GM21360 (cell line): ENCODE measurements at regions not wholly inside any gene's neighbourhood (a gene's known extent, or its start where the extent isn't known, plus 50 kb on each side); places are given as distances from the start of the nearest gene placed in this dataset.
"Not testable (repeated sequence)": the region's sequence is repeated elsewhere in the genome, so short reads cannot be mapped to it uniquely, and the experiment has no call there.

Experiments
- ATAC-seq: cut with Tn5 transposase; IDR thresholded peaks from one replicate; pipeline ENCODE4 v1.9.1; 2021; ENCODE audit warnings: mild to moderate bottlenecking, moderate library complexity; ENCODE audit not compliant: unreplicated experiment

DNA sequence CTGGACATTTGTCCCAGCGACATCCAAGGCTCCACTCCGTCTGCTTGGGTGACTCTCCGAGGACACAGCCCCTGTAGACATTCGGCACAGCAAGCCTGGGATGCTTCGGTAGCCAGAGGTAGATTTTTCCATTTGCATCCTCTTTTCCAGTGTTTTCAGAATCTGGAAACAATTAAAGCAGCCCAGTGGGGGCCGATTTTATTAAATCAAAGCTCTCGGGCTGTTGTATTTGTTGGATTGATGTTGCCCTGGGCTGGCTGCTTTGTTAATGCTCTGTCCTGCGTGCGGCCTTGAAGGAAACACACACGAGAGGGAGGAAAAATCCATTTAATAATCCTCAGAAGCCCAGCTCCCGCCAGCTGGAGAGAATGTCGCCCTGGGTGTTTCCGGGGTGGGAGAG, 158.1 kb upstream of the CIBAR2 start:
- ATAC-seq: no peak

DNA sequence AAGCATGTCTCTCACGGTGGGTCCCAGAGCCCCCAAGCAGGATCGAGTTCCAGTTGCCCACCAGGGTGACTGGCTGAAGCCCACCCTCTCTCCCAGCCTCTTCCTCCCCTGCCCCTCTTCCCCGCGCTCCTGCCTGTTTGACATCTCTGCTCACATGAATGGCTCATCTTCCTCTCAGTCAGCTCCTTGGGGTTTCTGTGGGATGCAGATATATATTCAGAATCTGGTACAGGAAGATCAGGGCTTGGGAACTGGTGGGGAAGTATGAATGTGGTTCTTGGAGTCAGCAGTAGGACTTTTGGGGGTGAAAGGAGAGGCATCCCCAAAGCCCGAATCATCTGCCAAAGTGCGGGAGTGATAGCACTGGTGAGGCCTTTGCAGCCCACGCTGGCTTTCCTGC, 158.9 kb upstream of the CIBAR2 start:
- no peak for ATAC-seq

DNA sequence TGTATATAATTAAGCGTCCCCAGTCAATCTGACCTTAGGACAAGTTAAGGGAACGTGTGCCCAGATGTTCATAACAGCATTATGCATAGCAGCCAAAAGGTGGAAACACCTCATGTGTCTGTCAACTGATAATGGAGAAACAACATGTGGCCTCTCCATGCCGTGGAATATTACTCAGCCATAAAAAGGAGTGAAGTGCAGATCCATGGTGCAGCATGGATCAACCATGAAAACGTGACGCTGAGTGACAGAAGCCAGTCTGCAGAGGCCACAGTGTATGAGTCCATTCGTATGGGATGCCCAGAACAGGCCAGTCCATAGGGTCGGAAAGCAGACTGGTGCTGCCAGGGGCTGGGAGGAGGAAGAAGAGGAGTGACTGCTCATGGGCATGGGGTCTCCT, 161.0 kb upstream of the CIBAR2 start:
- ATAC-seq: no peak

DNA sequence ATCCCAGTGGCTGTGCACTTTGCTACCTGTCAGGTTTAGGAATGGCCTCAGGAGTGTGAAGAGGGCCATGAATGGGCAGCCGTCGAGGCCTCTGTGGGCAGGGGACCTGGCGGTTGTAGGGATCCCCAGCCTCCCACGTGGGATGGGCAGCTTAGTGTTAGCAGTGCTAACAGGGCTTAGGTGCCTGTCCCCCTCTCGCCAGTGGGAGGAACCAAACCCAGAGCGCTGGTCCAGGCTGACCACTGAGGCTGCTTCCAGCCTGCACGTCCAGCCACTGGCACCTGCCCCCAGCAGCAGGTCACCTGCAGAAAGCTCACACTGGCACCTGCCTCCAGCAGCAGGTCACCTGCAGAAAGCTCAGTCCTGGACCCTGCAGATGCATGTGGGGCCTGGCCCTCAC, 162.2 kb upstream of the CIBAR2 start:
- ATAC-seq: no peak

DNA sequence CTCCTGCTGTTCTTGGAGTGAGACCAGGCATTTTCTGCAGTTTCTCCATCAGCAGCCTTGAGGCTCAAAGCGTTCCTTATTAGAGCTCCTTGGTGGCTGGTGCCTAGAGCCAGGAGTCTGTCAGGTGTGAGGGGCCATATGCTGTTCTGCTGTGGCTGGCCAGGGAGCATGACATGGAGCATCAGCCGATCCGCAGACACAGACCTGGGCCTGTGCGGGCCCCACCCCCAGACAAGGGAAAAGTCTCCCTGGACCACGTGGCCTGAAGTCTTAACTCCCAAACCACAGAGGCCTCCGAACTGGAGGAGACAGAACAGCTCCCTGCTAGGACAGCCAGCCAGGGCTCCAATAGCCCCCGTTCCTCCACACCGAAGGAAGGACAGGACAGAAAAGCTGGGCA, 162.7 kb upstream of the CIBAR2 start:
- no peak for ATAC-seq

DNA sequence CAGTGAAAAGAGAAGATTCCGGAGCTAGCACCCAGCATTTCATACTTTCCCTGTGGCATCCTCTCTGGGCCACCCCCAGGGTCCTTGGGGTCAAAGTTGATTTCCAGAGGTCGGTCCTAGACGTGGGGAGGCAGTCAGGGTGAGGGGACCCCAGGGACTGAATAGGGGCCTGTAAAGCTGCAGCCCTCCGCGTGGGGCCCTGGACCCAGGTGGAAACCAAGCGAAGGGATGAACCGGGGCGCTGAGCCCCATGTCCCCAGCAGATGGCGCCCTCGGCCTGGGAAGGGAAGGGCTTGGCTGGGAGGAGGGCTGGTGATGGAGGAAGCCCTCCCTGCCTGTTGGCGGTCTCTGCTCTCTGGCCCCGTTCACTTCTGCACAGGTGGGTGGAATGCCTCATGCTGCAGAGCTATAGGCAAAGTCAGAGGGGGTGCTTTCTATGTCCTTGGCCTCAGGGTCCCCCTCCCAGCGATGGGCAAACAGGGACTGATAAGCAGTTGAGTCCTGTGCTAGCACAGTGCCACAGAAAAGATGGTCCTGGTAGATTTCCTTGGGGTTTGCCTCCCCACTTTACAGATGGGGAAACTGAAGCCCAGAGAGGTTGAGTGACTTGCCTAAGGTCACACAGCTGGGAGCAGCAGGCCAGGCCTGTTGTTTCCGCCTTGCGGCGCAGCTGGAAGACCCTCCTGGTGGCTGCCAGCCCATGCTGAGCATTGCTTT, 163.4 kb upstream of the CIBAR2 start:
- no peak for ATAC-seq

DNA sequence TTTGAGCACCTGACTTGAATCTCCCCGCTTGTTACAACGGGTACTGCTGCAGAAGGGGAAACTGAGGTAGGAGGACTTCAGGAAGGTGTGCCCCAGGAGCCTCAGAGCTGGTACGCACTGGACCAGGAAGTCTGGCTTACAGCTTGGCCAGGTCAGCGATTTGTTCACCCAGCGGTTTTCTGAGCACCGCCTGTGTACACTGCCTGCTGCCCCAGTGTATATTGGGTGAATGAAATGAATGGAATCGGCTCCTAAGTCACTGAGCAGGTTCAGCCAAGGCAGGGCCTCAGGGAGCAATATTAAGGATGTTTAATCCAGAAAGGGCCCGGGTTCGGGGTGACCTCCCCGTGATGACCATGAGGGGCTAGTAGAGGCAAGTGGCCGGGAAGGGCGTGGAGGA, 164.0 kb upstream of the CIBAR2 start:
- no peak for ATAC-seq

DNA sequence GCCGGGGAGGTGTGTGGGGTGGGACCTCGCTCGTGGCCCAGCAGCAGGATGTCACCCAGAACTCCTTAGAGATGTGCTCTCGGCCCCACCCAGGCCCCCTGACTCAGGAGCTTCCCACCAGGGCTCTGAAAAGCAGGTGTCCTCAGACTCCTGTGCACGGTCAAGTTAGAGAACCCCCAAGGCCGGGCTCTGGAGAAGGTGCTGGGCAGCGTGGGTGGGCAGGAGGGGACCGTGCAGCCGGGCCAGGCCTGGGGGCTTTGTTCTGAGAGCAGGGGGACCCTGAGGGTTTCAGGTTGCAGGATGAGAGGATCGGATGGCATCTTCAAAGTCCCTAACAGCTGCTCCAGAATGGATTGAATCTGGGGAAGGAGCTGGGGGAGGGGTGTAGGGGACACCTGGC, 164.4 kb upstream of the CIBAR2 start:
- no peak for ATAC-seq

DNA sequence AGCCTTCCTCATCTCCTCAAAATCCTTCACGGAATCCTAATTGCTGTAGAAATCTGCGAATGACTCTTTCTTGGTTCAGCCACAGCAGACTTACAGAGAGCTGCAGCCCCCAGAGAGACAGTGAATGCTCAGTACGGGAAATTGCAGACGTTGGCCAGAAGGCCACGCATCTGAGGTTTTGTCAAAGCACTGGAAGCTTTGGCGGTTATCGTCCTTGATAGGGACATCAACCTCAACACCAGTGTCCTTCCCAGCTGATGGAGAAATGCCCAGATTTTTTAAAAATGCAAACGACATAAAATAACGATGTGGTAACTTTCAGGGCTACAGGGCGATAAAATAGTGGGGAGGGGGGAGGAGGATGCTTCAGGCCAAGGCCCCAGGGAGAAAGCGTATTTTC, 166.6 kb upstream of the CIBAR2 start:
- no peak for ATAC-seq

DNA sequence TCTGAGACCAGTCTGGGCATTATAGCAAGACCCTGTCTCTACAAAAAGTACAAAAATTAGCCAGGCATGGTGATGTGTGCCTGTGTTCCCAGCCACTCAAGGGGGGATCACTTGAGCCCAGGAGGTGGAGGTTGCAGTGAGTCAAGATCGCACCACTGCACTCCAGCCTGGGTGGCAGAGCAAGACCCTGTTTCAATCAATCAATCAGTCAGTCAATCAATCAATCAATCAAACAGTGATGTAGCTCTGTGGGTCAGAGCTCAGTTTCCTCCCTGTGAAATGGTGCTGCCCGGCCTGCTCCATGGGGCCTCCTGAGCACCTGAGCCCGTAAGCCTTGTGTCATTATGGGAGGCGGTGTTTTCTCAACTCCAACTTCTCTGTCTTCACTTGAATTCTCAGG, 167.1 kb upstream of the CIBAR2 start:
- no peak for ATAC-seq

DNA sequence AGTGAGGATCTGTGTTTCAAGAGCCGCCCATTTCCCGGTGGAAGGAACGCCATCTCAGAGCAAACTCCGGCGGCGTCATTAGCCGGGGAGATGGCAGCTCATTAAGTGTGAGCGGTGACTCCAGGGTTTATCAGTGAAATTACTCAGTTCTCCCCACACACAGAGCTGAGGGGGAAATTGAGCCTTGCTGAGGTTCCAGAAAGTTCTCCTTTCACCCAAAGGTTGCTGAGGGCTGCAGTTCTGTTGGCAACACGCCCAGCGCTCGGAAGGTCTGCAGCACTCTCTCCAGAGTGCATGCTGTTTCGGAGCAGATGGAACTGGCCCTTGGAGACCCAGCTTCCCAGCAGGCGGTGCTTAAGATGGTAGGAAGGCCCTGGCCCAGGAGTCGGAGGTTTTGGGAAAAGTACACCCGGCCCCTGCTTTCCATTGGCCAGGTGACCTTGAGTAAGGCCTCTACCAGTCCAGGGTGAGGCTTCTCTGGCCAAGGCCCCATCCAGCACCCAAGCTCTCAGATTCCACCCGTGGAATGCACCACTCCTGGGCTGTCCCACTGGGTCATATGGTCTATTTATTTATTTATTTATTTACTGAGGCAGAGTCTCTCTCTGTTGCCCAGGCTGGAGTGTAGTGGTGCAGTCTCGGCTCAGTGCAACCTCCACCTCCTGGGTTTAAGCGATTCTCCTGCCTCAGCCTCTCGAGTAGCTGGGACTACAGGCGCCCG, 167.7 kb upstream of the CIBAR2 start:
- ATAC-seq: no peak

DNA sequence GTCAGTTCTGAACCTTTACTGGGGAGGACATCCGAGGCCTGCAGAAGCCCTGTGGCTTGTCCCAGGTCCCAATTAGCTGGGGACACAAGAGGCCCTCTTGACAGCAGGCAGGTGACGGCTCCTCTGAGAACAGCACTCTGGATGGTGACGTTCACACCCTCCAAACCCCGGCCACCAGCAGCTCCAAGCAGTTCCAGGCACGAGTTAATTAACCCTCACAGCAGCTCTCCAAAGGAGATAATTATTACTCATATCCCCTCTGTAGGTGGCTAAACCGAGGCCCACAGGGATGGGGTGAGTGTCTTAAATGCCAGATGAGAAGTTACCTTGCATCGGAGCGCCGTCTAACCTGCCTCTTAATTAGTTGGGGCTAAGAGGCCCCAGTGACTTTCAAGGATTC, 168.9 kb upstream of the CIBAR2 start:
- ATAC-seq: no peak

DNA sequence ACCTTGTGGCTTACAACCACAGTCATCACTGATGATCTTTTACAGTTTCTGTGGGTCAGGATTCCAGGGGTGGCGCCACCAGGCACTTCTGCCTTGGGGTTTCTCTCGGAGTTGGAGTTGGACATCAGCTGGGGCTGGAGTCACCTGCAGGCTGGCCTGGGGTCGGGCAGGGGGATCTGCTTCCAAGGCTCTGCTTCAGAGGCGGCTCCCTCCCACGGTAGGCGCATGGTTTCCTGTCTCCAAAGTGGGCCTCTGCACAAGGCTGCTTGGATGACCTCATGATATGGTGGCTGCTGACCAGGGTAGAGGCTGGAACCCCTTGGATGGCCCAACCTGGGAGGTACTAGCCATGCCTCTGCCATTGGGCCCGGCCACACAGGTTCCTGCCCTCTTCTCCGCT, 170.6 kb upstream of the CIBAR2 start:
- ATAC-seq: no peak

DNA sequence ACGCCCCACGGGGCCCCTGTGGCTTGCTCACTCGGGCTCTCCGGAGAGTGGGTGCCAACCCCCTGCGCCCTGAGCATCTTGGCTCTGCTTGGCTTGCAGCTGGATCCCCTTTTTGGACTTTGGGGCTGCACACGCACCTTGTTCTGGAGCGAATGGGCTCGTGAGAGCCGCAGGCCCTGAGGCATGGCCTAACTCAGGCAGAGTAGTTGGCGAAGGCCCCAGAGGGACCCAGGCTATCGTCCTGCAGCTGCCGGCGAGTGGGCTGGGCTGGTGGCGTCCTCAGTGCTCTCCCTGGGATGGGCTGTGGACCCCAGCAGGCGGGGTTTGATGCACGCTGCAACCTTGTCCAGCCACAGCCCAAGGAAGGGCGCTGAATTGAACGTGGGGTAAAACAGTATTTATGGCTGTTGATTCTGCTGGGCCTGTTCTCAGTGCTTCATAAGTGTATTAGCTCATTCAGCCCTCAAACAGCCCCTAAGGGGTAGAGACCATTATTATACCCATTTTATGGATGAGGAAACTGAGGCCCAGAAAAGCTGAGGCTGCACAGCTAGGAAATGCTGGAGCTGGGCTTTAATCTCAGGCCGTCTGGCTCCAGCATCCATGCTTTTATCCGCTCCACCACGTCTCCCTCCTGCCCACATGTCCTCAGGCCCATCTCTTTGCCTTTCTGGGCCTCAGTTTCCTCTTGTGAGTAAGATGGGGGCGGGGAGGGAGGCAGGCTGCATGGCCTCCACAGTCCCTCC, 171.2 kb upstream of the CIBAR2 start:
- no peak for ATAC-seq

DNA sequence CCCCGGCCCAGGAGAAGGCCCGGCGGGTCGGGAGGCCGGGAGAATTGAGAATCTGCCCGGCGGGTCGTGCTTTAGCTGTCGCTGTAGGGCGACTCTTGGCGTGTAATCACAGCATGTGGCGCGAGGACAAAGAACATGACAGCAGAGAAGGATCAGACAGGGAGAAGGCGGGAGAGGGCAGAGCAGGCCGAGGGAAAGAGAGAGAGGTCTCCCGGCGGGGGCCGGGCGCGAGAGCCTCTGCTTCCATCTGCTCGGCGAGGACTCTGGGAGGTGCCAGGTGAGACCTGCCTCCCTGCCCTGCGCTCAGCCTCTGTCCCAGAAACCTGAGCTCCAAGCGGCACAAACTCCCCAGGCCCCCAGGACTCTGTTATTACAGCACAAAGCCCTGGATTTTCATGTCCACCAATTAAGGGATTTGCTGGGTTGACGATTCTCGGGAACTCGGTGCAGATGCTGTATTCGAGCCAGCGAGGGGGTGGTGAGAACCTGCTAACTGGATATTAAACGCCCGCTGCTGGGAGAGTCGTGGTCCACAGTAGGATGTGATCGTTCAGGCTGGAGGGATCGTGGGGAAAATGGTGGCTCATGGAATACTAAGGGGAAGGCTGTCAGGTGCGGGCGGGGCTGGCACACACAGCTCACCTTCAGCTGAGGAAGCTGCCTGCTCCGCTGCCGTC, 172.0 kb upstream of the CIBAR2 start:
- ATAC-seq: no peak

DNA sequence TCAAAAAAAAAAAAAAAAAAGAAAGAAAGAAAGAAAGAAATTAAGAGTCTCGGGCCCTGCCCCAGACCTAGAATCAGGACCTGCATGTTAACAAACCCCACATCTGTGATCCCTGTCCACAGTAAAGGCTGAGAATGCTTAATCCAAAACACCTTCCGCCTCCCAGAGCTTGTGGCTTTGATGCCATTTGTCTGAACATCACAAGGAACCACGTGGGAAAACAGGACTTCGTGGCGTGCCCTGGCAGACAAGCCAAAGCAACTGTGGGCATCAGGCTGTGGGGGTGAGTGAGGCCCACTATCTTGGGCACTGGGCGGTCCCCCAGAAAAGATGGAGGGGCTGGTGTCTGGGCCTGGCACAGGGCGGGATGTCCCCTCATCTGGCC, 173.4 kb upstream of the CIBAR2 start:
- no peak for ATAC-seq

DNA sequence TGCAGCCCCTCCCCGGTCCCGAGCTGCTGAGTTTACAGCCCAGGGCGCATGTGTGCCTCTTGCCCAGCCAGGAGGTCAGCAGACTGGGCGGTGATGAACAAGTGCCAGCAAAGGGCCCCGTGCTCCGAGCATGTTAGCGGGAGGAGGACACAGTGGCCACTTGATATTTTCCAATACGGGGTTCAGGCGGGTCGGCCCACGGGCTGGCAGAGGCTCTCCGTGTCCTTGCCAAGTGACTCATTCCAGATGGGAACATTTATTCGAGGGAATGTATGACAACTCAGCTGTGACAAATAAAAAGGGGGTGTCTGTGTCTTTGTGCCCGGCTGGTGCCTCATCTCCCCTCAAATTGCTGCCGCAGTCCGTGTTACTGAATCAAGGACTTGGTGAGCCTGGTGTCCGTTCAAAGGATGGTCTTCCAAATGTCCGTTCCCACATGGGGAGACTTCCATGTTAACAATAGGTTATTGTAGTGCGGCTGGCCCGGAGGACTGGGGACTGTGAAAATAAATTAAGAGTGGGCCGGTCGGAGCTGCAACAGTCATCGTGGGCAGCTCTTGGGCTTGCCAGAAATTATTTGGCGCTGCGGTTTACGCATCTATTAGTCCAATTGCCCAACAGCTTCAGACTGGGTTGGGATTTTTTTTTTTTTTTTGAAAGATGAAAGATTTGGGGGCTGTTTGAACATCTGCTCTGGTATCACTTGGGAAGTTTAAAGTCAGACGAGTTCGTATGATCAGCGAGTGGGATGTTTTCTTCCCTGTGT, 174.0 kb upstream of the CIBAR2 start:
- ATAC-seq: no peak

DNA sequence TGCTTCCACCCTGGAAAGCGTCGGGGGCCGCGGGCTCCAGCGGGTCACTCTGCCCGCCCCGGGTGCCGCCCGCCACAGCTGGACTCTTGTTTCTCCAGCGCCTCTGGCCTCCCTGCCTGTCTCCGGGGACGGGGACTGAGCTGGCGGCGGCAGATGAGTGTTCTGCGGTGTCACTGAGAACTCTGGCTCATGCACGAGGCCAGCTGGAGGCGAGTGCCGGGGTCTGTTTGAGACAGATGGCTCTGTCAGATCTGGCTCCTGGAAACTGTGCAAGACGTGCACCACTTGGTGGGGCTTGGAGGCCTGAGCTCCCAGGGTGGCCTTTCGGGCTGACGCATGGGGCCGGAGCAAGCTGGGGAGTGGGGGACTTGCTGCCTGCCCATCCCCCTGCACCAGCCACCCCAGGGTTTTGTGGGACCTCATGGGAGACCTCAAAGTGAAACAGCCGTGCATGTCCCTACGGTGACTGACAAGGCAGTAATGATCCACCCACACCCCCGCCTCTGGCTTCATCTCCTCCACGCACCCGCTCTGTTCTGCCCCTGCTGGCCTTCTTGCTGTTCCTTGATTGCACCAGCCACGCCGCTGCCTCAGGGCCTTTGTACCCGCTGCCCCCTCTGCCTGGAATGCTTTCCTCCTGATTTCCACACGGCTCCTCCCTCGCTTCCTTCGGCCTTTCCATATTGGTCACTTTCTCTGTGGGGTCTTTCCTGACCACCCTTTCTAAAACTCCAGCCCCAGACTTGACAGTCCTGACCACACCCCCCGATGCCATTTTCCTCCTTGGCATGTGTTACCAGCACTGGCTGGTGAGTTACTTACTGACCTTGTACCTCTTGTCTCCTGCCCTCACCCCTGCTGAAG, 174.9 kb upstream of the CIBAR2 start:
- ATAC-seq: no peak

DNA sequence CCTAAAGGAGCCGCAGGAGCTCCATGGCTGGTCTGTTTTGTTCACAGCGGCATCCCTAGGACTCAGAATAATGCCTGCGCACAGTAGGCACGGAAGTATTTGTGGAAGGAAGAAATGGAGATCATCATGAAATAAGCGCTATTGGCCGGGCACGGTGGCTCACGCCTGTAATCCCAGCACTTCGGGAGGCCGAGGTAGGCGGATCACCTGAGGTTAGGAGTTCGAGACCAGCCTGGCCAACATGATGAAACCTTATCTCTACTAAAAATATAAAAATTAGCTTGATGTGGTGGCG, 175.5 kb upstream of the CIBAR2 start:
- not testable (repeated sequence) for ATAC-seq

DNA sequence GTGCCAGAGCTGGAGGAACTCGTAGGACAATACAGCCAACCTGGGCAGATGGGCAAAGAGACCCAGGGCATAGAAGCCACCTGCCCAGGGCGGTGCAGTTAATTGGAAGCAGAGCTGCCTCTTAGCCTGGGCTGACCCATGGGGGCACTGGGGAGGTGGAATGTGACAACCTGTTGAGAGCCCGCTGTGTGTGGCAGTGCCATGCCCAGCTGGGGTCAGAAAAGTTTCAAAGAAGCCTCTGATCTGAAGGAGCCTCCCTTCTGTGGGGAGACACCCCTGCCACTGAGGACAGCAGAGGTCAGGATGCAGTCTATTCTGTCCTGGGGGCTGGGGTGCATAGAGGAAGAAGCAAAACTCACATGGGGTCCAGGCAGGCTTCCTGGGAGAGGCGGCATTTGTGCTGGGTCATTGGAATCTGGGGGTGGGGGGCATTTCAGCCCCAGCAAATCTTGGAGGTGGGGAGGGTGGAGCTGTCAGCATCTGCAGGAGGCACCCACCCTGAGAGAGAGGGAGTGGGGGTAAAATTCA, 176.1 kb upstream of the CIBAR2 start:
- ATAC-seq: no peak
